DMS53 treated with DMSO at 0.1 percent for 48 hours (cell line): ENCODE measurements at regions not wholly inside any gene's neighbourhood (a gene's known extent, or its start where the extent isn't known, plus 50 kb on each side); places are given as distances from the start of the nearest gene placed in this dataset.
"Not testable (repeated sequence)": the region's sequence is repeated elsewhere in the genome, so short reads cannot be mapped to it uniquely, and the experiment has no call there.

Source experiments
- DNase-seq: peaks from one replicate; lab custom pipeline; 2025; ENCODE audit not compliant: unreplicated experiment; lab: John Stamatoyannopoulos, UW

DNA sequence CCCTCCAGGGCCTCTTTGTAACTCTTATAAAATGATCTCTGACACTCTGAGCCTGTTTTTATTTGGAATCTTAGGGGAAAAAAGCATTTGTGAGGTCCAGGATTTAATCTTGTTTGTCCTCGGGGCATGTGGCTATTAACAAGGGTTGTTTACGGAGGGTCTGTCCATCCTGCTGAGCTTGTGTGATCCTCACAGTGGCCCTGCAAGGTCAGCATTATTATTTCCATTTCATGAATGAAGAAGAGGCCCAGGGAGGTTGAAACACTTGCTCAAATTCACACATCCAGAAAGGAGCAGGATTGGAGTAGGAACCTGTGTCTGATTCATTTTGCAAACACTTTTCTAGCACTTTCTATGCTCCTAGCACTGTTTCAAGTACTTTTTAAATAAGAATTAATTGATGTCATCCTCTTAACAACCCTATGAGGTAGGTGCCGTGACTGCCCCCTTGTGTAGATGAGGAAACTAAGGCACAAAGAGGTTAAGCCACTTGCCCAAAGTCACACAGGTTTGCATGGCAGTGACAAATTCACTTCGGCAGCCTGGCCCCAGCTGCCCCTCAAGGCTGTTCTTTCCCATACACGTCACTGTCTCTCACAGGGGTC is 178.9 kb downstream of the MIS18A start:
- no peak for DNase-seq

DNA sequence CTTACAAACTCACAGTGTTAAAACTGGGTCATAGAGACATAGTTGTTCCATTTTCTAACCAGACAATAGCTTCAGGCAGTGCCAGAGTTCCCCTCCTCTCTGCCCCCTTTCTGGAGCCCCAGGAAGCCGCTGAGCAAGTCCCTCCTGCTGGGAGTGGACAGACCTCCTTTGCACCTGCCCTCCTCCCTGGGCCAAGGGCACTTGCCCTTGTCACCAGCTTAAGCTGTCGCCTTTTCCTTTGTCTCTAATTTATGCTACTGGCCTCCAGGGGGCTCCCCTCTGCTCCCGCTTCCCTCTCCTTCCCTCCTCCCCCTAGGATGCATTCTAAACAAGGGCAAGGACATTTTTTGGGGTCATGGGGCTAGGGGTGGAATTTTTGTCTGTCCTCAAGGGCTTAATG is 182.4 kb downstream of the MIS18A start:
- peak; percentile 34 for DNase-seq

DNA sequence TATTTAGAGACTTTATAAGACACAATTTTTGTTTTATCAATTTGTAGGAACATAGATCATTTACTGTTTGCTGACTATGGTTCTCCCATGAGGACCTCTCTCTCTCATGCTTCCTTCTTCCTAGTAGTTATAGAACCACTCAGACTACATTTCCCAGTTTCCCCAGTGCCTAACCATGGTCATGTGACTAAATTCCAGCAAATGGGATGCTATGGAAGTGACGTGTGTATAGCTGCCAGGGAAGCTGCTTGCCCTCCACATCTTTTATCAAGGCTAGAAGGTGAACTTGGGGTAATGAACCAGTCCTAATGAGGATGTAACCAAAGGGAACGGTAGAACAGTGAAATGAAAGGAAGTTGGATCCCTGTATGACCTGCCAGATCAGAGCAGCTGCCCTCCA is 184.0 kb downstream of the MIS18A start:
- no peak for DNase-seq

DNA sequence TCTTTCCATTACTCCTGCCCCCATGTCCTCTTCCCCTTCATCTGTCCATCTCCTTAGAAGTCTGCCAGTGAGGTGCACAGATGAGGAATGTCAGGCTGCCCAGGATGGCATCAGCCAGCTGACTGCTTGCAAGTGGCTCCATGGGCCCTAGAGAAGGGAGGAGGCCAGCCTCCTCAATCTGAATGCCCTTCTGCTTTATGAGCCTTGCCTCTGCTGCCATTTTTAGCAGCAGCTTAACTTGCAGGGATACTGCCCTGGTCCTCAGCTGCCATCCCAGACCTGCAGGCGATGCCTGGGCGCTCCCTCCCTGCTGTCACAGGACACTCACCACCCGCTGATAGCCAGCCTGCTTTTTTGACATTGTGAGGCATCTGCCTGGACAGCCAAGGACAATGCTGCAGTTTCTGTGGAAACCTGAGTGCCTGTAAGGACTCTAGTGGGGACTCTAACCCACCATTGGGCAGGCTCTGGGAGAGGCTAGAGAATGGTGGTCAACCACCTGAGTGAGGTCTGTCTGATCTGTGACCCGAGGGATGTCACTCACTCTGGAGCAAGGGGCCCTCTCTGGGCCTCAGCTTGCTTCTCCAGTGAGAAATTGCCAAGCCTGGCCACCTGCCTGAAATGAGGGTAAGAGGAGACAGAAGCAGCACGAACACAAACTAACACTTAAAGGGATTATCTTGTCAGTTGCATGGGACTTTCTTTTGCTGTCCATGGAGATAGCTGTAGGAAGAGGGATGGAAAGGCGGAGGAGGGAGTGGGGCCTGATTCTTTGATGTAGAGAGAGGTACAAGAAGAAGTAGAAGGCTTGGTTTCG is 185.0 kb downstream of the MIS18A start:
- no peak for DNase-seq

DNA sequence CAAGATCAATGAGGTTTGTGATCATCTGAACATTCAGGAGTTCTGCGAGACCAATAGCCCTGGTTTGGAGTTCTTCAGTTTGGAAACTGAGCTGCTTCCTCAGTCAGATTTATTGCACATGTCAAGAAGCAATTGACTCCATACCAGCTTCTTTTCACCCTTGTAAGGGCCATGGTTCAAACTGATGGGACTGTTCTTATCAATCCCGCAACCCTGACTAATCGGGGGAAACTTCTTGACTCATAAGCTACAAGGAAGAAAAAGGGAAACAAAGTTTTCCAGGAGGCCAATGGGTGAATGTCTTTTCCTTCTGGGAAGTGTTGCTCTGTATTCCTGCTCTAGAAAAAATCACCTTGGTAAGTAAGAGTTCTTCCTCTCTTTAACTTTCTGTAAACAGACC is 187.9 kb downstream of the MIS18A start:
- no peak for DNase-seq

DNA sequence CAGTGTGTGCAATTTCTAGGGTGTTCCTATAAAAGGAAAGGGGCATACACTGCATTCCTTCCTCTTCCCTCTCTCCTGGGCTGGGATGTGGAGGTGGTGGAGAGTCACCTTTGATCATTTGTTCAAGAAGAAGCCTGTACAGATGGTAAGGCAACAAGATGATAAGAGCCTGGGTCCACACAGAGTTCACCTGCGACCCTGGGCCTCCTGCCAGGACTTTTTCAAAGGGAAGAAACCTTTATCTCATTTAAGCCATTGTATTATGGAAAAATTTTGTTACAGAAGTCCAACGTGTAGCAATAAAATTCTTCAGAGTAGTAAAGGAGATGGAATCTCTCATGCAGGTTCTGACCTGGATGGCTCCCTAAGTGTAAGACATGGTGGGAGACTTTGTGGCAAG is 189.1 kb downstream of the MIS18A start:
- no peak for DNase-seq

DNA sequence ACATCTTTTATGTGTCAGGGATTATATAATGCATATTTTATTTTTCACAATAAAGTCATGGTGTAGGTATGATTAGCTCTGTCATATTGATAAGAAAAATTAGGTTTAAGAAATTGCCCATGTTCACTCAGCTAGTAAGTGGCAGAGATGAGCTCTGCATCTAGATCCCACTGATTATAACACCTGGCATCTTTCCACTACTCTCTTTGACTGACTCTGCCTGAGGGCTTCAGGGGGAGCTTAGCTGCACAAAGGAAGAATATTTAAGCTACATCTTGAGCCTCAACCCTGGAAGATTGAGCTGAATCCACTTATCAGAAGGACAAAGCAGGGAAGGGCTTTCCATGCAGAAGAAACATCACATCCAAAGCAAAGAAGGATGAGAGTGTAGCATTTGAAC is 190.4 kb downstream of the MIS18A start:
- no peak for DNase-seq

DNA sequence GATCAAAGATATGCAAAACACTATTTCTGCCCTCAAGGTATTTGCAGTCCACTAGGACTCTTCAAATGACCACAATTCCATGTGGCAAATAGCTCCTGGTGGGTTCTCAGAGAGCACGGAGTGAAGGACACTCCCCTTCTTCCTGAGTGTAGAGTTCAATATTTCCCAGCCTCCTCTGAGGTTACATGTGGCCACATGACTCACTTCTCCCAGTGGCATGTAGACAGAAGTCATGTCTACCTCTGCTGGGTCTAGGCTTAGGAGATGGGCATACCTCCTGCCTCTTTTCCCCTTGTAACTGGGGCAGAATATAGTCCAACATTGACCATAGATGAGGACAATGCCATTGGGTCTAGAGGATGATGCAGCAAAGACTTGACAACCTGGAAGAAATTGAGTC is 191.4 kb downstream of the MIS18A start:
- DNase-seq: no peak

DNA sequence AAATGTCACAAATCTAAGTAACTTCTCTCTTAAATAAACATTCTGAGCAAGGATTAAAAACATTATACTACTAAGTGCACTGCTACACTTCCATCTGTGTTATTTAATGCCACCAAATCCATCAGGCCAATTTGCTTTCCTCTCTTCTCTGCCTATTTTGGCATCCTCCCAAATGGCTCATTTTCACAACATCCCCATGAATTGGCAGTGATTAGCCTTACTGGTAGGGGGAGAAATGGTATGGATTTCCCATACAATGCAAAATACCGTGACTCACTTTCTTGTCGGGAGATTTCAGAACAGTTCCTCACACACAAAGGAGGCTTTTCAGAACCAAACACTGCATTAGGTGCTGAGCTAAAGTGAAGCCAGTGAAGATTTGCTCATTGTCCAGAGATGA is 195.7 kb downstream of the MIS18A start:
- DNase-seq: no peak

DNA sequence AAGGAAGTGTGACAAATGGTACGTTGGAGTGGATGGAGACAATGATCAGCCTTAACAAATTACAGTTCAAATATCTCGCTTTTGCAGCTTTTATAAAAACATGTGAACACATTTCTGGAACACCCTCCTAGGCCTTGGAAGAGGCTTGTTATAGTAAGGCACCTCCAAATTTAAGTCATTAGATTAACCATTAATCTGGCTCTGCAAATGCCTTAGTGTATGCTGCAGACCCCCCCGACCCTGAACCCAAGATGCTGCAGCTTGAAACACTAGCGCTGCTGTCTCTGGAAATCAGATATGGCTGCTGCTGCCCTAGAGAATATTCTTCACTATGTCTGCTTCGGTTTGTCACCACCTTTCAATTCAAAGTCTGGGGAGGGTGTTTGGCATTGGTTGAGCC is 196.4 kb downstream of the MIS18A start:
- DNase-seq: no peak

DNA sequence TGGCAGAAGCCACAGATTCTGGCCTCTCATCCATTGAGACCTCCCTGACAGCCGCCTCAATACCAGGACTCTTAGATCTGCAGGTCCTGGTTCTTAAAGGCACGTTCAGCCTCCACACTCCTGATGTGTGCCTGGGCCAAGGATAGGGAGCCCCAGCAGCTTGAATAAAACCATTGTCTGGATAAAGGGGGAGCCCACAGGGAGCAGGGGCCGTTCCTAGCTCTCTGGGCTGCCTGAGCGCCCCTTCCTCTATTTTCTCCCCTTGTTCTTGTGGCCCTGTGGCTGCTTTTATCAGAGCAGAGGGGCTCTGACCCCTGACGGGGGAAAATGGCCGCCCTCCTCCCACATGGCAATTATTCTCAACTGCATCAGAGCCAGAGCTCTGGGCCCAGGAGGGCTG is 200.8 kb downstream of the HUNK start:
- no peak for DNase-seq

DNA sequence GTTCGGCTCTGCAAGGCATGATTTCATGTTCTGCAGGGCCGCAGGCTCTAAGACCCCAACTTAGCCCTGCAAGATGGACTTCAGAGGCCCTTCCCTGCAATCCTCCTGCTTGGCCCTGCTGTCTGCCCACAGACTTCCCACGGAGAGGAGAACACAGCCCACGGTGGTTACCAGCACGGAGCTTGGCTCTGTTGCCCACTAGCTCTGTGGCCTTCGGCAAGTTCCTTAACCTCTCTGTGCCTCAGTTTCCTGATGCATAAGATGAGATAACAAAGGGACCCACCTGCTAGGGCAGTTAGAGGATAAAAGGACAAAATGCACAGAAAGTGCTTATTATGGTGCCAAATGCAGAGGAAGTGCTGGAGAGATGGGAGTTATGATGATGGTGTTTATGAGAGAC is 200.4 kb downstream of the HUNK start:
- DNase-seq: no peak

DNA sequence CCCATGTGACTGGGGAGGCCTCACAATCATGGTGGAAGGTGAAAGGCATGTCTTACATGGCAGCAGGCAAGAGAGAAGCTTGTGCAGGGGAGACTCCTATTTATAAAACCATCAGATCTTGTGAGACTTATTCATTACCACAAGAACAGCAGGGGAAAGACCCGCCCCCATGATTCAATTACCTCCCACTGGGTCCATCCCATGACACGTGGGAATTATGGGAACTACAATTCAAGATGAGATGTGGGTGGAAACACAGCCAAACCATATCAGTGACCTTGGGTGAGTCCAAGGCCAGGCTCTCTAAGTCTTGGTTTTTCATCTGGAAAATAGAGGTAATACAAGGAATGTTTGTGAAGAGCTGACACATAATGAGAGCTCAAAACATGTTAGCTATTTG is 198.8 kb downstream of the HUNK start:
- not testable (repeated sequence) for DNase-seq

DNA sequence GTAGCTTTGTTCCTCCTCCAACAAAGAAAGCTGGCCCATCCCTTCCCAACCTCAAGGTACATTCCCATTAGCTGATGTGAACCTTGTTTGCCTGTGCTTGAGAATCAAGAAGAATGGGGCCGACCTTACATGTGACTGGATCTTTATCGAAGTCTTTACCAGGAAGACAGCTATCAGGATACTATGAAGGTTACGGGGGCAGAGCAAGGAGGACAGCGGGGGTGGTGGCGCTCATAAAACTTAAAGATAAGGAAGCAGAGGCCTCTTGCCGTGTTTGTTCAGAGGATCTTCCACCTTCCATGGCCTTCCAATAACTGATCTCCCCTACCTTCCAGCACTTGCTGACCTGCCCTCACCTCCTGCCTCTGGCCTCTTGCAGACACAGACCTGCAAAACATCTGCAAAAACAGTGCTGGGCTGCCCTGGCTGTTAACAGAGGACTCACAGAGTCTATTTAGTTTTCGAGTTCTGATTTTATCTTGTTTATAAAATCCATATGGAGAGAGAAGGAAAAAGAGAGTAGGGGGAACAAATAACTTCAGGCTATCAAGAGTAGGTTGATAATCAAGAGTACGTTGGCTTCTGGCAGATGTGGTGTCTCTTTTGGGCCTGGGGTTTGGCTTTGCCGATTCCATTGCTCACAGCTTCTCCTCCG is 198.0 kb downstream of the HUNK start:
- DNase-seq: no peak

DNA sequence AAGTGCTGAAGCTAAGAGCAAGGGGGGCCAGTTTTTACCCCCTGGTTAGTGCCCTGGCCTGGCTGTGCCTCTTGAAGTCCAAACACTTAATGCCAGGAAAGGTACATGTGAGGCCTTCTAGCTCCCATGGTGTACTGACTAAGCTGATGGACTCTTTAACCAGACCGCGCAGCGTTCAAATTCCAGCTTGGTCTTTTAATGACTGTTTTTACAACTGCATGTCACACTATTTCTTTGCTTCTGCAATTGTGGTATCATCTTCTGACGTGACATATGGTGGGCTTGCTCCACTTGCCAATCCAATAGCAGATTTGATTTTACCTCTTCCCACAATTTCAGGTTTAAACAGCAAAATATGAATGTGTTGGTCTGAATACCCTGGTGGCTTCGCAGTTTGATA is 197.3 kb downstream of the HUNK start:
- no peak for DNase-seq

DNA sequence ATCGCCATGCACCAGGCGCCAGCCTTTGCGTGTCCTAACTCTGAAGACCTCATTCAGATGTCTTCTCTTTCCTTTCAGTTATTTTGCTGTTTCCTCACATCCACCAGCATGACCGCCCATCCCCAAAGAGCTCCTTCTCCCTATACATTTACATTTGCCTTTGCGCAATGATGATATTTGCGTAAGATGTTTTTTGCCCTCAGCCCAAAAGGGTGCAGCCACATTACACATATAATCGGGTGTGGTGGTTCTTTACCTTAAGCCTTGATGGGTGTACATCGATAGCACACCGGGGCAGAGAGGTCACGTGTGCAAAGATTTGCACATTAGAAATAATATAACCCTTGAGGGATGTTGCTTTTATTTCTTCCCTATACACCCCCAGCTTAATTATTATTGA is 192.8 kb downstream of the HUNK start:
- DNase-seq: no peak

DNA sequence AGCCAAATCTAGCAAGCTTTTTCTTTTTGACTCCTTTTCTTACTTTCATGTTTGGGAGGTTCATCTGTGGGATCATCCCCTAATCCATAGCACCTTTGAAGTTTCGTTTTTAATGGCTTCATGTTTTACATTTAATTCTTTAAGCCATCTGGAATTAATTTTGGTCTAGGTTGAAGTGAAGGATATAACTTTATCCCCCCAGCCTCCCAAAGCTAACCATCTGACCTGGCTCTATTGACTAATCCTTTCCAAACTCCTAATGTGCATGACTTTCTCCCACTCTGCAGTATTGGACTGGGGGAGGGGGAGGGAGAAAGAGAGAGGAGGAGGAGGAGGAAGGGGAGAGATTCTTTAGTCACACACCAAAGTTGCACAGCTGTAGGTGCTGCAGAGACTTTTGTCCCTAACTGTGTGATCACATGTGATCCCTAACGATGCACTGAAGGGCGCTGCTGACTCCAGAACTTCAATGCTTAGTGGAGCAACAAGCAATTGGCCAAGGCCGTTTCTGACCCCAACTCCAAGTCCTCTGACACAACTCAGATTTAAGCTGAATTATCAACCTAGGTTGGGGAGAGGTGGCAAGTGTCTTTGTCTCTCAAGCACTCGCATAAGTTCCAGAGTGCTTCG is 191.6 kb downstream of the HUNK start:
- DNase-seq: no peak

DNA sequence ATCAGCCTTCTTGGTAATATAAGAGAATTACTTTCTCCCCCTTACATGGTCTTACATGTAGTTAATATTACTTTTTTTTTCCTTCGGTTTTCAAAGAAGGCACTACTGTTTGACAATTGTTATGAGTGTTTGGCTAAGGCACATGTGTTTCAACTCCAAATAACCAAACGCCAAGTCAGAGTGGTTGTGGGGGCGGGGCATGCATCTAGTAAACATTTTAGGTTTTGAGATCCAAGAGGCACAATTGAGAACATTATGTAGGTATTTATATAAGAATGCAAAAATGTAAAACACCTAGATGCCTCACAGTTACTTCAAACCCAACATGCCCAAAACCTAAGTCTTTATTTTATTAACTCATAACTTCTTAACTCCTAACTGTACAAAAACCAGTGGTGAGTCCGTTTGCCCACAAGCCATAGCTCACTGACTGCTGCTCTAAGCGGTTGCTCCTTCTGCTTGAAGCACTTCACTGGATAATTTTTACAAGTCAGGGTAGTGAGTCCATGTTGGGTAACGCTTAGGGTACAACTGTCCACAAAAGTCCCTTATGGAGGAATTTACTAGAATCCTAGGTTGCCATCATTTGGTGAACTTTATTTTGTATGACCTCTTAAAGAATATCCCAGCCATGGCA is 189.9 kb downstream of the HUNK start:
- DNase-seq: no peak

DNA sequence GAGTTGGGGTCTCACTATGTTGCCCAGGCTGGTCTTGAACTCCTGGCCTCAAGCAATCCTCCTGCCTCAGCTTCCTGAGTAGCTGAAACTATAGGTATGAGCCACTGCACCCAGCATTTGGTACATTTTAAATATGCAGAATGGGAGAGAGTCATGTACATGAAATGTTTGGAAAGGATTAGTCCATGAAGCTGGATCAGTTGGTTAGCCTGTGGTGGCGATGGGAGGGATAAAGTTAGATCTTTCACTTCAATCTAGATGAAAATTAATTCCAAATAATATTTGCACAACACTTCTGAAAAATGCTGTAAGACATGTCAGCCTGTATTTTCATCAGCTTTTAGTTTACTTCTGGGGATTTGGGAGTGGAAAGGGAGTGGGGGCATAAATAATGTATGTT is 188.9 kb downstream of the HUNK start:
- no peak for DNase-seq

DNA sequence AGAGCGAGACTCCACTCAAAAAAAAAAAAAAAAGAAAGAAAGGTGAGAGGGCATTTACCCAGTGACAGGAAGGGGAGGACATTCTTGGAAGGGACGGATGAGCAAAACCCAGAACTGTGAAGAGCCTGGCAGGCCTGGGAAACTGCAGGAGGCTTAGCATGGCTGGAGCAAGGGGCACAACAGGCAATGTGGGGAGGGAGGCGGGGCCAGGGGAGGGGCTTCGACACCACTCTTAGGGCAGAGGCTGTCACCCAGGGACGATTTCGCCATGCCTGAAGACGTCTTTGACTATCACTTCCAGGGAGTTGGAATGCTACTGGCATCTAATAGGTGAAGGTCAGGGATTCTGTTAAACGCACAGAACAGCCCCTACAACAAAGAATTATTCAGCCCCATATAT is 184.0 kb downstream of the HUNK start:
- DNase-seq: no peak

DNA sequence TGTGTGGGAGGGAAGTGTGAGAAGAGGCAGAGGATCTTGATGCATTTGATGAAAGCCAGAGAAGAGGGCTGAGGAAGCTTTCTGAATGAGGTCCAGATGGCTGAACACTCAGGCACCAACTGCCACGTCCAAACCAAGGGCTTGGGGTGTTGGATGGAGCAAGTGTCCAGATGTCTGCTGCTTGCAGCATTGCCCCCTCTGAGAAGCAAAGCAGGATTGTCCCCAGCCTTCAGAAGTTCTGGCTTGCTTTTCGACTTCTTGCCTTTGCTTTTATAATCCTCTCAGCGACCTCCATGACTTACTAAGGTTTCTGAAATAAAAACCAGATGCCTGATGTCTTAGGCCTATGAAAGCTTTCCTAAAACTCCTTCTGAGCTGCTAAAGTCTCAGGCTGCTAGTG is 182.5 kb downstream of the HUNK start:
- no peak for DNase-seq
